PFSK-1 (cell line): ENCODE measurements at regions not wholly inside any gene's neighbourhood (a gene's known extent, or its start where the extent isn't known, plus 50 kb on each side); places are given as distances from the start of the nearest gene placed in this dataset.

Source experiments
- POLR2AphosphoS5 ChIP-seq: IDR thresholded peaks from 2 replicates; pipeline ENCODE4 v1.6.1; 2012; ENCODE audit warnings: low read depth, mild to moderate bottlenecking, control low read depth, low read length, moderate library complexity
- TAF1 ChIP-seq: IDR thresholded peaks from 2 replicates; pipeline ENCODE4 v1.6.1; 2012; ENCODE audit warnings: low read length, control low read depth, borderline replicate concordance; ENCODE audit not compliant: insufficient read depth

DNA sequence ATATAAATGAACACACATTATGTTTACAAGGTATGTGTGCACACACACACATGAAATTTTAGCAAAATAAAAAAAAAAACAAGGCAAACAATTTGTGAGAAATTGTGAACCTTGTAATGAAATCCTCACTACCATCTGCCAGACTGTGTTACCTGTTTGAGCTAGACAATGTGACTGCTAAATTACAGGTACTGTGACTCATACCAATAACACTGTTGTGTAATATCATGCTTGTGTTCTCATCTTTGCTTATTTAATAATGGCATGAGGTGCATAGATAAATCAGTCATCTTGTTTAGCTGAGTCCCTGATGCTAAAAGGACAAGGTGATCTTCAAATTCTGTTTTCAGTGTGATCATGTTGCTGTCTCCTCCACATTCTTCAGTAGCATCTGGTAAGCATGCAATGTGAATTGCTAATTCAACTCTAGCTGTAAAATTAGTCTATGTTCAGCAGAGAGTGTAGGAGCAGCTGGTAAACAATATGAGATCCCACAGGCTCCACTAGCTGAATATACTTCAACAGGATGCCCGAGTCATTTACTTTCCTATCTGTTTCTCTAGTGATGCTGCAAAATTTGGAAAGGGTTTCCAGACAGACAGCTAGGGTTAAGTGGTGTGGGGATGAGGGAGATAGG lies 966.3 kb upstream of the C9orf72 start:
- TF ChIP-seq POLR2AphosphoS5 (no peak), TAF1 (no peak)
